Transverse colon (tissue), 4 donors: ENCODE measurements at regions not wholly inside any gene's neighbourhood (a gene's known extent, or its start where the extent isn't known, plus 50 kb on each side); places are given as distances from the start of the nearest gene placed in this dataset.

Source experiments
- DNase-seq: peaks from one replicate; pipeline ENCODE4 v3.0.0-alpha.2; 2019
- H3K27ac ChIP-seq, 4 donors: fragments of 200-600 bp; sonication (generic); 2 replicates each; pipeline ENCODE4 v1.5.1; 2016 to 2018; ENCODE audit warnings: inconsistent platforms in 4 of 4
- H3K27me3 ChIP-seq: fragments of 200-600 bp; sonication (generic); 2 replicates; pipeline ENCODE4 v1.5.1; 2017; ENCODE audit warnings: inconsistent platforms
- H3K36me3 ChIP-seq, 4 donors: fragments of 200-600 bp; sonication (generic); 2 replicates each; pipeline ENCODE4 v1.5.1; 2017 to 2019; ENCODE audit warnings: inconsistent platforms in 4 of 4
- H3K4me1 ChIP-seq, 4 donors: fragments of 200-600 bp; sonication (generic); 2 replicates each; pipeline ENCODE4 v1.5.1; 2017 to 2020; ENCODE audit warnings: inconsistent platforms in 4 of 4
- H3K4me3 ChIP-seq, 4 donors: fragments of 200-600 bp; sonication (generic); 1 replicate in 1 of 4; 2 replicates in 3 of 4; pipeline versions ENCODE4 v1.5.1 to v1.6.1; 2017 to 2019; ENCODE audit warnings: inconsistent platforms in 4 of 4
- H3K9me3 ChIP-seq, 2 donors: fragments of 200-600 bp; sonication (generic); 2 replicates each; pipeline ENCODE4 v1.5.1; 2017 to 2019; ENCODE audit warnings: inconsistent platforms in 2 of 2
- CTCF ChIP-seq, 5 experiments: fragments of 200-600 bp in 3 of 5; fragments of 450-650 bp in 2 of 5; sonication (generic) in 3 of 5; IDR thresholded peaks; 1 replicate in 2 of 5; 2 replicates in 3 of 5; pipeline ENCODE4 v1.5.1; 2016 to 2017; ENCODE audit warnings: antibody characterized with exemption in 5 of 5, inconsistent platforms in 3 of 5, mild to moderate bottlenecking in 2 of 5, moderate library complexity in 1 of 5
- EP300 ChIP-seq: sonication (generic); formaldehyde crosslinking; IDR thresholded peaks from one replicate; pipeline ENCODE4 v1.6.1; 2017; ENCODE audit warnings: antibody characterized with exemption, low read depth
- POLR2A ChIP-seq: fragments of 450-650 bp; IDR thresholded peaks from one replicate; pipeline ENCODE4 v1.6.1; 2016; ENCODE audit warnings: antibody characterized with exemption, mild to moderate bottlenecking, moderate library complexity
- POLR2AphosphoS5 ChIP-seq, 3 donors: sonication (generic); formaldehyde crosslinking; IDR thresholded peaks; one replicate each; pipeline ENCODE4 v1.6.1; 2016; ENCODE audit warnings: antibody characterized with exemption in 3 of 3
- WGBS, 2 donors: methylation state at CpG; one replicate each; pipeline ENCODE4 v1.1.5; 2018; ENCODE audit warnings: low coverage in 1 of 2; 5-methylcytosine and 5-hydroxymethylcytosine counted together
- in situ Hi-C, 4 donors: fragments of 200-750 bp; cut with MboI; loops; one replicate each; pipeline versions ENCODE4 v1.15.0 to v1.15.1; 2017; ENCODE audit warnings: low sequenced_read_pairs in 3 of 4, low pct_ligation_motif_present in 1 of 4, low pct_unique_long_range_greater_than_20kb in 1 of 4
- intact Hi-C: fragments of 100-400 bp; cut with DNase I; formaldehyde crosslinking; loops from one replicate; pipeline ENCODE4 v1.15.1; 2023; ENCODE audit warnings: low total_unique reads

- WGBS, 2 donors = 84% methylated on average over 4 of the region's 4 CpGs; no CpG with 5 or more reads in 1 of the 2 donors
- Histone ChIP-seq H3K4me3 (no peak overlapping the region), H3K27me3 (no peaks in the 10 kb centered on the region), H3K27ac (no peak overlapping the region), H3K9me3 (no peaks in the 10 kb centered on the region), H3K36me3 (no peaks in the 10 kb centered on the region), H3K4me1 (no peaks in the 10 kb centered on the region)
- no peak for TF ChIP-seq POLR2AphosphoS5 (IDR thresholded peaks at IDR 0.05)
- no peak for TF ChIP-seq CTCF (IDR thresholded peaks at IDR 0.05)
- no peak for TF ChIP-seq POLR2A
- no peak for TF ChIP-seq EP300
- no peak for DNase-seq
- intact Hi-C loops = no loop called here
- in situ Hi-C loops = no loop called here
These were observed 214.4 kb upstream of the LEF1 start for GRCh38 chr4:108383157-108383556.

- WGBS, 2 donors = 92 to 100% methylated on average over 2 to 3 of the region's 3 CpGs
- DNase-seq = no peak
- no peak for TF ChIP-seq POLR2AphosphoS5 (IDR thresholded peaks at IDR 0.05)
- no peak for TF ChIP-seq CTCF (IDR thresholded peaks at IDR 0.05)
- Histone ChIP-seq H3K4me1 (no peaks in the 10 kb centered on the region), H3K27me3 (no peaks in the 10 kb centered on the region), H3K4me3 (no peak overlapping the region), H3K9me3 (no peaks in the 10 kb centered on the region), H3K27ac (no peak overlapping the region), H3K36me3 (no peaks in the 10 kb centered on the region)
- in situ Hi-C loops = no loop called here
- intact Hi-C loops = no loop called here
These were observed 214.0 kb upstream of the LEF1 start for GRCh38 chr4:108382751-108383150.

- H3K36me3 ChIP-seq = no peaks in the 10 kb centered on the region
- intact Hi-C loops = no loop called here
- in situ Hi-C loops = no loop called here
- H3K9me3 ChIP-seq = no peaks in the 10 kb centered on the region
- DNase-seq = no peak
- no peak for TF ChIP-seq POLR2A
- TF ChIP-seq POLR2AphosphoS5 (IDR thresholded peaks at IDR 0.05) = no peak
- no peak for TF ChIP-seq EP300
- TF ChIP-seq CTCF (IDR thresholded peaks at IDR 0.05) = no peak
- no peak overlapping the region for H3K27ac ChIP-seq
- no peaks in the 10 kb centered on the region for H3K4me1 ChIP-seq
- H3K27me3 ChIP-seq = no peaks in the 10 kb centered on the region
- 79 to 83% methylated on average over 1 to 6 of the region's 6 CpGs for WGBS, 2 donors
- no peak overlapping the region for H3K4me3 ChIP-seq
These were observed 209.4 kb upstream of the LEF1 start for GRCh38 chr4:108378164-108378563.

GRCh38 chr4:108377021-108377420, 208.3 kb upstream of the LEF1 start:
- TF ChIP-seq EP300 (no peak), POLR2AphosphoS5 (IDR thresholded peaks at IDR 0.05) (no peak), POLR2A (no peak), CTCF (IDR thresholded peaks at IDR 0.05) (no peak)
- no peak overlapping the region for H3K27ac ChIP-seq
- DNase-seq = no peak
- intact Hi-C loops (no loop called here), in situ Hi-C loops (no loop called here)
- no peaks in the 10 kb centered on the region for H3K36me3 ChIP-seq
- no peak overlapping the region for H3K4me3 ChIP-seq
- H3K4me1 ChIP-seq = no peaks in the 10 kb centered on the region
- H3K9me3 ChIP-seq = no peaks in the 10 kb centered on the region
- 77 to 85% methylated on average over 3 of the region's 3 CpGs for WGBS, 2 donors
- H3K27me3 ChIP-seq = no peaks in the 10 kb centered on the region
